Tibial nerve (tissue), 4 donors: ENCODE measurements at regions not wholly inside any gene's neighbourhood (a gene's known extent, or its start where the extent isn't known, plus 50 kb on each side); places are given as distances from the start of the nearest gene placed in this dataset.

Source experiments
- EP300 ChIP-seq, 2 donors: sonication (generic); formaldehyde crosslinking; IDR thresholded peaks; one replicate each; pipeline ENCODE4 v1.6.1; 2017; ENCODE audit warnings: antibody characterized with exemption in 2 of 2, mild to moderate bottlenecking in 1 of 2
- POLR2A ChIP-seq, 2 donors: fragments of 450-650 bp; IDR thresholded peaks; one replicate each; pipeline ENCODE4 v1.6.1; 2017; ENCODE audit warnings: antibody characterized with exemption in 2 of 2, mild to moderate bottlenecking in 2 of 2, moderate library complexity in 2 of 2
- TF ChIP-seq, protein P1 (sequence below), 5 experiments: fragments of 200-600 bp in 3 of 5; fragments of 450-650 bp in 2 of 5; sonication (generic) in 3 of 5; IDR thresholded peaks; one replicate each; pipeline ENCODE4 v1.5.1; 2016 to 2019; ENCODE audit warnings: antibody characterized with exemption in 5 of 5, mild to moderate bottlenecking in 3 of 5, moderate library complexity in 2 of 5

DNA sequence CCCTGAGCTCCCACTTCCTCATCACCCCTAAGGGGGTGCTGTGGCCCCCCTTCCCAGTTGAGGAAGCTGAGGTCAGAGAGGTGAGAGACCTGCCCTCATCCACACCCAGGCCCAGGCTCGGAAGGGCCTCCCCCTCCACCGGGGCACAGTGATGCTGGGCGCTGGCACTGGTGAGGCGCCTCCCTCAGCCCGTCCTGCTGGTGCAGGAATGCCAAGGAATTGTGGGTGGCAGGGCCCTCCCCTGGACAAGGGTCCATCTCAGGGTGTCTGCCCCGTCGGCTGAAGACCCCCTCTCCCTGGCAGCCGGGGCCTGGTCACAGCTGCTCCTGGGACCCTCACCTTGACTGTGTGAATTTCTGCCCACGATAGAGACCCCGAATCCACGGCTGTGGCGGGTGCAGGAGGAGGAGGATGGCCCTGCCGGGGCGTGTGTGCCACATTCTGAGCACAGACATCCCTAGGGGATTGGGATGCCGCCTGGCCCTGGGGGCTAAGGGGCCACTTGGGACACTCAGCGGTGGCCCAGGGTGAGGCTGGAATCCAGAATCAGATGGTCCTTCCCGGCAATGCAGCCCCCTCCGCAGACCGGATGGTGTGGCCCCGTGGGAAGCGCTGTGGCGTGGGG is 70.2 kb upstream of the GATA5 start:
- TF ChIP-seq, protein P1, sequence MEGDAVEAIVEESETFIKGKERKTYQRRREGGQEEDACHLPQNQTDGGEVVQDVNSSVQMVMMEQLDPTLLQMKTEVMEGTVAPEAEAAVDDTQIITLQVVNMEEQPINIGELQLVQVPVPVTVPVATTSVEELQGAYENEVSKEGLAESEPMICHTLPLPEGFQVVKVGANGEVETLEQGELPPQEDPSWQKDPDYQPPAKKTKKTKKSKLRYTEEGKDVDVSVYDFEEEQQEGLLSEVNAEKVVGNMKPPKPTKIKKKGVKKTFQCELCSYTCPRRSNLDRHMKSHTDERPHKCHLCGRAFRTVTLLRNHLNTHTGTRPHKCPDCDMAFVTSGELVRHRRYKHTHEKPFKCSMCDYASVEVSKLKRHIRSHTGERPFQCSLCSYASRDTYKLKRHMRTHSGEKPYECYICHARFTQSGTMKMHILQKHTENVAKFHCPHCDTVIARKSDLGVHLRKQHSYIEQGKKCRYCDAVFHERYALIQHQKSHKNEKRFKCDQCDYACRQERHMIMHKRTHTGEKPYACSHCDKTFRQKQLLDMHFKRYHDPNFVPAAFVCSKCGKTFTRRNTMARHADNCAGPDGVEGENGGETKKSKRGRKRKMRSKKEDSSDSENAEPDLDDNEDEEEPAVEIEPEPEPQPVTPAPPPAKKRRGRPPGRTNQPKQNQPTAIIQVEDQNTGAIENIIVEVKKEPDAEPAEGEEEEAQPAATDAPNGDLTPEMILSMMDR (IDR thresholded peaks at IDR 0.05) = no peak
- no peak for TF ChIP-seq POLR2A (IDR thresholded peaks at IDR 0.05)
- TF ChIP-seq EP300 (IDR thresholded peaks at IDR 0.05) = no peak
